ENCODE measurements at regions not wholly inside any gene's neighbourhood (a gene's known extent, or its start where the extent isn't known, plus 50 kb on each side); places are given as distances from the start of the nearest gene placed in this dataset.

- Histone ChIP-seq H3K14ac (ENCODE audit: low read length in 2 of 2) (peak overlapping the region in 1 of 2 experiments; percentile 77), H3K79me1 (replicated peaks; ENCODE audit: low read length, poor library complexity, severe bottlenecking) (no peaks in the 10 kb centered on the region), H3K4me2 (ENCODE audit: low read length, poor library complexity, severe bottlenecking) (no peak overlapping the region), H2AK5ac (ENCODE audit: low read length, severe bottlenecking) (no peak overlapping the region), H3K27me3 (ENCODE audit: control insufficient read depth in 1 of 2, insufficient read depth in 1 of 2, low read length in 2 of 2) (peaks cover 30 to 33% of the 10 kb centered on the region in 2 experiments), H2BK12ac (ENCODE audit: low read length in 2 of 2) (no peak overlapping the region), H3K4me3 (ENCODE audit: insufficient read depth in 1 of 2, low read depth in 1 of 2, low read length in 2 of 2) (peak overlapping the region in 1 of 2 experiments; percentile 23), H4K91ac (ENCODE audit: low read length) (peak overlapping the region; percentile 21), H2BK5ac (ENCODE audit: low read depth, low read length, poor library complexity, severe bottlenecking) (no peak overlapping the region), H2BK120ac (ENCODE audit: low read depth, low read length) (no peak overlapping the region), H4K8ac (ENCODE audit: low read length) (peak overlapping the region; percentile 73), H3K23ac (ENCODE audit: low read length in 2 of 2) (peak overlapping the region in 1 of 2 experiments; percentile 9), H3K9me3 (ENCODE audit: control insufficient read depth, low read length) (peaks cover 12% of the 10 kb centered on the region), H3K4me1 (ENCODE audit: control insufficient read depth, insufficient read depth, low read depth, low read length) (peaks cover 8% of the 10 kb centered on the region), H2BK15ac (ENCODE audit: low read depth, poor library complexity, severe bottlenecking) (no peak overlapping the region), H3K9ac (ENCODE audit: low read length) (peak overlapping the region; percentile 22), H3K36me3 (ENCODE audit: control insufficient read depth in 1 of 2, insufficient read depth in 2 of 2, low read depth in 1 of 2, low read length in 2 of 2) (no peaks in the 10 kb centered on the region), H3K27ac (ENCODE audit: low read length, poor library complexity, severe bottlenecking) (no peak overlapping the region), H2AFZ (ENCODE audit: low read depth, low read length) (no peak overlapping the region), H3K18ac (ENCODE audit: low read depth in 1 of 2, low read length in 2 of 2) (peak overlapping the region in 1 of 2 experiments; percentile 68), H3K4ac (ENCODE audit: low read depth in 1 of 2, low read length in 2 of 2) (no peak overlapping the region)
- WGBS = 59% methylated on average over 7 of the region's 10 CpGs
- no peak for DNase-seq
Observed at GRCh38 chr2:7430421-7430868, 513.2 kb downstream of the RNF144A start.

GRCh38 chr2:7430869-7431641, 513.8 kb downstream of the RNF144A start:
- peak overlapping the region; percentile 22 for H3K9ac ChIP-seq (ENCODE audit: low read length)
- H2AK5ac ChIP-seq (ENCODE audit: low read length, severe bottlenecking) = no peak overlapping the region
- H3K14ac ChIP-seq (ENCODE audit: low read length in 2 of 2) = no peak overlapping the region
- H4K91ac ChIP-seq (ENCODE audit: low read length) = peak overlapping the region; percentile 21
- H3K9me3 ChIP-seq (ENCODE audit: control insufficient read depth, low read length) = peaks cover 12% of the 10 kb centered on the region
- peaks cover 8% of the 10 kb centered on the region for H3K4me1 ChIP-seq (ENCODE audit: control insufficient read depth, insufficient read depth, low read depth, low read length)
- peaks cover 30 to 32% of the 10 kb centered on the region in 2 experiments for H3K27me3 ChIP-seq (ENCODE audit: control insufficient read depth in 1 of 2, insufficient read depth in 1 of 2, low read length in 2 of 2)
- no peak overlapping the region for H2BK120ac ChIP-seq (ENCODE audit: low read depth, low read length)
- WGBS = 4% methylated on average over 48 of the region's 56 CpGs
- peak overlapping the region; percentile 80 for H3K4me2 ChIP-seq (ENCODE audit: low read length, poor library complexity, severe bottlenecking)
- peak overlapping the region; percentile 56 for H2AFZ ChIP-seq (ENCODE audit: low read depth, low read length)
- H3K79me1 ChIP-seq (replicated peaks; ENCODE audit: low read length, poor library complexity, severe bottlenecking) = no peaks in the 10 kb centered on the region
- H3K27ac ChIP-seq (ENCODE audit: low read length, poor library complexity, severe bottlenecking) = no peak overlapping the region
- peak overlapping the region; percentile 35 to 68 for H3K18ac ChIP-seq (ENCODE audit: low read depth in 1 of 2, low read length in 2 of 2)
- H4K8ac ChIP-seq (ENCODE audit: low read length) = peak overlapping the region; percentile 73
- peak overlapping the region in 1 of 2 experiments; percentile 73 for H3K23ac ChIP-seq (ENCODE audit: low read length in 2 of 2)
- H2BK5ac ChIP-seq (ENCODE audit: low read depth, low read length, poor library complexity, severe bottlenecking) = no peak overlapping the region
- peak overlapping the region; percentile 32 to 42 for H3K4me3 ChIP-seq (ENCODE audit: insufficient read depth in 1 of 2, low read depth in 1 of 2, low read length in 2 of 2)
- H2BK12ac ChIP-seq (ENCODE audit: low read length in 2 of 2) = peak overlapping the region in 1 of 2 experiments; percentile 31
- H3K36me3 ChIP-seq (ENCODE audit: control insufficient read depth in 1 of 2, insufficient read depth in 2 of 2, low read depth in 1 of 2, low read length in 2 of 2) = no peaks in the 10 kb centered on the region
- no peak overlapping the region for H2BK15ac ChIP-seq (ENCODE audit: low read depth, poor library complexity, severe bottlenecking)
- H3K4ac ChIP-seq (ENCODE audit: low read depth in 1 of 2, low read length in 2 of 2) = peak overlapping the region in 1 of 2 experiments; percentile 71
- peak; percentile 10 for DNase-seq

- Histone ChIP-seq H3K27ac (ENCODE audit: low read length, poor library complexity, severe bottlenecking) (no peak overlapping the region), H3K36me3 (ENCODE audit: control insufficient read depth in 1 of 2, insufficient read depth in 2 of 2, low read depth in 1 of 2, low read length in 2 of 2) (no peaks in the 10 kb centered on the region), H2BK12ac (ENCODE audit: low read length in 2 of 2) (no peak overlapping the region), H4K8ac (ENCODE audit: low read length) (no peak overlapping the region), H3K79me1 (replicated peaks; ENCODE audit: low read length, poor library complexity, severe bottlenecking) (no peaks in the 10 kb centered on the region), H3K27me3 (ENCODE audit: control insufficient read depth in 1 of 2, insufficient read depth in 1 of 2, low read length in 2 of 2) (peaks cover 25 to 30% of the 10 kb centered on the region in 2 experiments), H4K91ac (ENCODE audit: low read length) (no peak overlapping the region), H3K23ac (ENCODE audit: low read length in 2 of 2) (no peak overlapping the region), H3K18ac (ENCODE audit: low read depth in 1 of 2, low read length in 2 of 2) (no peak overlapping the region), H2BK15ac (ENCODE audit: low read depth, poor library complexity, severe bottlenecking) (no peak overlapping the region), H3K4me1 (ENCODE audit: control insufficient read depth, insufficient read depth, low read depth, low read length) (peaks cover 8% of the 10 kb centered on the region), H3K14ac (ENCODE audit: low read length in 2 of 2) (no peak overlapping the region), H2BK5ac (ENCODE audit: low read depth, low read length, poor library complexity, severe bottlenecking) (no peak overlapping the region), H3K4me3 (ENCODE audit: insufficient read depth in 1 of 2, low read depth in 1 of 2, low read length in 2 of 2) (no peak overlapping the region), H3K9me3 (ENCODE audit: control insufficient read depth, low read length) (peaks cover 12% of the 10 kb centered on the region), H2AK5ac (ENCODE audit: low read length, severe bottlenecking) (no peak overlapping the region), H2AFZ (ENCODE audit: low read depth, low read length) (no peak overlapping the region), H3K4ac (ENCODE audit: low read depth in 1 of 2, low read length in 2 of 2) (no peak overlapping the region), H3K9ac (ENCODE audit: low read length) (no peak overlapping the region), H3K4me2 (ENCODE audit: low read length, poor library complexity, severe bottlenecking) (no peak overlapping the region), H2BK120ac (ENCODE audit: low read depth, low read length) (no peak overlapping the region)
- no peak for DNase-seq
- 94% methylated on average over 2 of the region's 4 CpGs for WGBS
Observed at GRCh38 chr2:7432436-7432835, 515.2 kb downstream of the RNF144A start.

GRCh38 chr2:7436096-7436906, 519.1 kb downstream of the RNF144A start:
- Histone ChIP-seq H2BK5ac (ENCODE audit: low read depth, low read length, poor library complexity, severe bottlenecking) (no peak overlapping the region), H3K18ac (ENCODE audit: low read depth in 1 of 2, low read length in 2 of 2) (no peak overlapping the region), H2AK5ac (ENCODE audit: low read length, severe bottlenecking) (no peak overlapping the region), H3K4me1 (ENCODE audit: control insufficient read depth, insufficient read depth, low read depth, low read length) (peaks cover 1% of the 10 kb centered on the region), H3K36me3 (ENCODE audit: control insufficient read depth in 1 of 2, insufficient read depth in 2 of 2, low read depth in 1 of 2, low read length in 2 of 2) (no peaks in the 10 kb centered on the region), H2BK15ac (ENCODE audit: low read depth, poor library complexity, severe bottlenecking) (no peak overlapping the region), H3K14ac (ENCODE audit: low read length in 2 of 2) (no peak overlapping the region), H4K91ac (ENCODE audit: low read length) (no peak overlapping the region), H2BK120ac (ENCODE audit: low read depth, low read length) (no peak overlapping the region), H3K4me3 (ENCODE audit: insufficient read depth in 1 of 2, low read depth in 1 of 2, low read length in 2 of 2) (no peak overlapping the region), H3K4ac (ENCODE audit: low read depth in 1 of 2, low read length in 2 of 2) (no peak overlapping the region), H3K79me1 (replicated peaks; ENCODE audit: low read length, poor library complexity, severe bottlenecking) (no peaks in the 10 kb centered on the region), H2AFZ (ENCODE audit: low read depth, low read length) (no peak overlapping the region), H2BK12ac (ENCODE audit: low read length in 2 of 2) (no peak overlapping the region), H3K4me2 (ENCODE audit: low read length, poor library complexity, severe bottlenecking) (no peak overlapping the region), H3K9me3 (ENCODE audit: control insufficient read depth, low read length) (peaks cover 12% of the 10 kb centered on the region), H3K9ac (ENCODE audit: low read length) (no peak overlapping the region), H3K27me3 (ENCODE audit: control insufficient read depth in 1 of 2, insufficient read depth in 1 of 2, low read length in 2 of 2) (peaks cover 0 to 9% of the 10 kb centered on the region in 2 experiments), H3K27ac (ENCODE audit: low read length, poor library complexity, severe bottlenecking) (no peak overlapping the region), H3K23ac (ENCODE audit: low read length in 2 of 2) (no peak overlapping the region), H4K8ac (ENCODE audit: low read length) (no peak overlapping the region)
- 89% methylated on average over 9 of the region's 9 CpGs for WGBS
- DNase-seq = no peak

All from mesenchymal stem cell (in vitro differentiated cells and primary cell).